ENCODE measurements at regions not wholly inside any gene's neighbourhood (a gene's known extent, or its start where the extent isn't known, plus 50 kb on each side); places are given as distances from the start of the nearest gene placed in this dataset.

DNA sequence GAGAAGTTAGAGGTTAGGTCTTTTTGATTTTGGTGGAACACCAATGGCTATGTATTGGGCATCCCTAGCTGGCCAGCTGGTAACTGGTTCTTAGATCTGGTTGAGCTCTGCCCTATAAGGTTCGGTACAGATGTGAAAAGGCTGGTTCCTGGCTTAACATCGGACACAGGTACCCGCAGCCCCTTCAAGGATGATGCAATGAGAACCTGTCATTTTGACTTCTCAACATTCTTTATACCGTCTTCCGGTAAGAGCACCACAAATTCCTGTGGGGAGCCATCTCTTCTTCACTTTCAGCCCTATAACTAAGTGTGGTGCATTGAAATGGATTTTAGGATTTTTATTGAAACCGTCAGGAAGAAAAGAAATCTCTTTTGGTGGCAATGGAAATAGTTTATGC, 222.8 kb downstream of the ADAMTS9 start:
- DNase-seq = no peak
- in situ Hi-C loops (cut with MboI; ENCODE audit: low pct_unique_long_range_greater_than_20kb, low sequenced_read_pairs) = no loop called here

DNA sequence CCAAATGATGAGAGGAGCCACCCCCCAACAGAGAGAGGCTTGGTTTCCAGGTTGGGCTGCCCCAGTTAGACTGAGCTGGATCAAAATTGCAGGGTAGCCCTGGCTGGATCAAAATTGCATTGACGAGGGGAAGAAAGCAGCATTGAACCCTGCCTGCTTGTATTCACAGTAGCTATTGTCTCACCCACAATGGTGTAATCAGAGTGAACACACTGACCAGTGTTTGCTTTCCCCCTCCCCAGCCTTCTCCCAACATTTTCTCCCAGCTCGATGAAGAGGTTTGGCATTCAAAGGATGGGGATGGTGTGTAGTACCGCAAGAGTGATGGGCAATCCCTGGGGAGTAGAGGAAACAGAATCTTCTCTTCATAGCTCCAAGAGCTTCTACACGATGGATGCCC, 223.8 kb downstream of the ADAMTS9 start:
- DNase-seq = no peak
- in situ Hi-C loops (cut with MboI; ENCODE audit: low pct_unique_long_range_greater_than_20kb, low sequenced_read_pairs) = no loop called here

DNA sequence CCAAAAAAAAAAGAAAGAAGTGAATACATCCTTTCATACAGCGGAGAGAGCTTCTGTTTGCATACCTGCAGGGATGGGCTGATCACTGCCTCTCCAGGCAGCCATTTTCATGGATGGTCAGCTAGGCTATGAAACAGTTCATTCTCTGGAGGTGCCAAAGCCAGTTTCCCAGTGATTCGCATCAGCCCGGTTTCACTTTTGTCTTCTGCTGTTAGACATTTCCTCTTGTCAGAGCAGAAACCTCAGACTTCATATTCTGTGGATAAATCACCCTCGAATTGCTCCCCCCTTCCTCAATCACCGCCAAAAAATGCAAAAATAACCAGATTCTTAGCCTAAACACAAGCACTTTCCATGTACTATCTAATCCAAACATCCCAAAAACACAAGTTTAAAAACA, 225.6 kb downstream of the ADAMTS9 start:
- no peak for DNase-seq
- in situ Hi-C loops (cut with MboI; ENCODE audit: low pct_unique_long_range_greater_than_20kb, low sequenced_read_pairs) = no loop called here

DNA sequence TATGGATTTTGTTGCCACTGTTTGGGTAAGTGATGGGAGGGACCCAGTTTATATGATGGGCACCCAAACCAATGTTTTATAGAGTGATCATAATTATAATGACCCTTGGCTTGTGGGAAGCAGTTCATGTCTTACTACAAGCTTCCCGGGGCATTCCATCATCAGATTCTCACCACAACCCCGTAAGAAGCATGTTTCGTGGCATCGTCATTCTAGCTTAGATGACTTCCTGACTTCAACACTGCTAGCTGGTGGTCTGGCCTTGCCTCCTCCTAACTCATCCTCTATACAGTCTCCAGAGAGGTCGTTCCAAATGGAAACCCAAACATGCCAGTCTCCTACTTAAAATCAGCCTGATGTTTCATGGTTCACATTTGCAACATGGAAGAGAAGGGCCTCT, 226.9 kb downstream of the ADAMTS9 start:
- in situ Hi-C loops (cut with MboI; ENCODE audit: low pct_unique_long_range_greater_than_20kb, low sequenced_read_pairs) = no loop called here
- DNase-seq = no peak

DNA sequence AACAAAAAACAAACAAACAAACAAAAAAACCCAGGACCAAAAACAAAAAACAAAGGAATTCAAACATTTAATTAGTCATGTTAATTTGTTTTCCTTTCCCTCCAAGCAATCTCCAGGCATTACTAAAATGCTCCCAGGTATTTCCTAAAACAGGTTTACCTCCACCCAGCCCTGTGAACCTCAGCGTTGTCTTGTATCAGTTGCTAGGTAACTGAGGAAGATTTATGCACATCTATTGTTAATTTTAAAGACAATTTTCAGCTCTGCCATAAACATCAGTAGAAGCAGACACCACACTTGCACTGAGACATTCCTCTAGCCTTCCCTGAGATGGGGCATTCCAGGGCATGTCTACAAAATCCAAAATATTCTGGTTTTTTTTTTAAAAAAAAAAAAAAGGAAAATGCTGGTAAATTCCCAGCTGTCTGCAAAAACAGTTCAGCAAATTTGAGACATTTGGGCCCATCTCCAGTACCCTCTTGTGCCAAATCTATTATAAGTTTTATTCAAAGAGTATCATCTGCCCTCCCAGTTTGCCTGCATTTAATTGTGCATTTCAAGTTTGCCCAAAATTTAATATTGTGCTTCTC, 227.6 kb downstream of the ADAMTS9 start:
- in situ Hi-C loops (cut with MboI; ENCODE audit: low pct_unique_long_range_greater_than_20kb, low sequenced_read_pairs) = no loop called here
- DNase-seq = no peak

DNA sequence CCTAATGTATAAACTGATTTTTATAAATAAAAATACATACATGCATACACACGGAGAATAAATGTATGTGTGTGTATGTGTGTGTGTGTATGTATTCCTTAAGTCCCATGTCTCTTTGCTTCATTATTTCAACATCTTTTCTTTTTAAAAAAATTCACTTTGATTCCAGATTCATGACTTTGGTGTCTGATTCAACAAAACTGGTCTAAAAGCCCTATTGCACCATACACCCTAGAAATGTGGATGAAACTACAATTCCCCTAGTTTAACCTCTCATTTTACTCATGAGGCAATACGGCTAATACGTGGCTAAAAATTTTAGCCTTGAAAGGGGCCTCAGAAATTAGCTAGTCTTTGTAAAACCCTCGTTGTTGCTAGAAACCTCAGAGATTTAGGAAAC, 228.1 kb downstream of the ADAMTS9 start:
- DNase-seq = no peak
- in situ Hi-C loops (cut with MboI; ENCODE audit: low pct_unique_long_range_greater_than_20kb, low sequenced_read_pairs) = no loop called here

DNA sequence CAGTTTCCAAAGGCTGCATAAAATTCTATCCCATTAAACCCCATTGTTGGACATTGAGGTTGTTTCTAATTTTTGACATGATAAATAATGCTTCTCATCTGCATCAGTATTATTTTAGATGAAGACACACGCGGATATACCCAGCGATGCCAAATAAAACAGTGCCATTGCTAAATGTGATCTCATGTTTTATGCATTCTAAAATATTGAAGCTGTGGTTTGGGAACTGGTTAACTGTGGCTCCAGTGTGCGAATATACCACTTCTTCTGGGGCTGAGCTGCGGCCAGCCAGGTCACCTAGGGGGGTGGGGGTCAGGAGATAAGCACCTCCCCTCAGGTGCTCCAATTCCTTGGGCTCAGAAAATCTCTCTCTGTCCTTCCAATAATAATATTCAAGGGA, 230.0 kb downstream of the ADAMTS9 start:
- in situ Hi-C loops (cut with MboI; ENCODE audit: low pct_unique_long_range_greater_than_20kb, low sequenced_read_pairs) = no loop called here
- no peak for DNase-seq

DNA sequence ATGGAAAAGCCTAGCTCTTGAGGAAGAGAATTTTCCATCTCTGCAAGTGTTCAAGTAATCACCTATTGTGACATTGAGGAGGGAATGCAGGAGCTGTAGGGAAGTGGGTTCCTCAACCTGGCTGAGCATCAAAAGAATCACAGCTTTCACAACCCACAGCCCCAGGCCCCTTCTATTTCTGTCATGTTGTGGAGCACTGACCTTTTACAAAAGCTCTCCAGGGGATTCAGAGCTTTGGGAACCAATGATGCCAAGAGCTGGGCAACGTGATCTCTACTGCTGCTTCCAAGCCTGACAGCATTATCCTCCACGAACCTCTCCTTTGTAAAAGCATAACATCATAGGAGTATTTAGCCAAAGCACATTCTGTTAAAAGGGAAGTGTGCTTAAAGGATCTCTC, 231.1 kb downstream of the ADAMTS9 start:
- no peak for DNase-seq
- in situ Hi-C loops (cut with MboI; ENCODE audit: low pct_unique_long_range_greater_than_20kb, low sequenced_read_pairs) = no loop called here

DNA sequence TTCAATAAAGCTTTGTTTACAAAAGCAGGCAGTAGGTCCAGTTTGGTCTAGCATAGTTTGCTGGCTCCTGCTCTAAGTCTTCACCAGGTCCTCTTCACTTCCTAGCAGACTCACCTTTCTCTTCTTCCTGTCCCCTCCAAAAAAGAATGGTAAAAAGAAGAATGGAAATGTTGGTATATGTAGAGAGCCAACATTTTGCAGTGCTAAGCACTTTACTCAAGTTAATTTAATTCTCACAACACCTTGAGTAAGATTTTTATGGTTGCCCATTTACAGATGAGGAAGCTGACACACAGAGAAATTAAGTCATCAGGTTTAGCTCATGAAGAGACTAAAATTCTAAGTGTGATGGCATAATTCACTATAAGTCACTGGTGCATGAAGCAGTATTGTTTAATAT, 230.1 kb upstream of the PRICKLE2 start:
- no peak for DNase-seq
- in situ Hi-C loops (cut with MboI; ENCODE audit: low pct_unique_long_range_greater_than_20kb, low sequenced_read_pairs) = no loop called here

DNA sequence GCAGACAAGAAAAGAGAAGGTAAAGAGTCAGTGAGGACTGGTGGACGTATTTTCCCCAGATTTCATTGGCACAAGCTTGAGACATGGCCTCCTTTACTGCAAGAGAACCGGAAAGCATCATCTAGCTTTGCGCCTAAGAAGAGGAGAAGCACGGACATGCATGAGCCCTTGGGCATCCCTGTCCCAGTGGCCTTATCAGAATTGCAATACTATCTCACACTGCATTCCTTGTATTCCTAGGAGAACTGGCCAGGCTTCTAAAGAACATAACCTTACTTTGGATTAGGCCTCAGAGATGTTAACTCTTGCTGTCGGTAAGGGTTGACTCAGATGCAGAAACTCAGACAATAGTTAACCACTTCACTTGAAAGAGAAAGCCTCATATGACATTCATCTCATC, 229.5 kb upstream of the PRICKLE2 start:
- in situ Hi-C loops (cut with MboI; ENCODE audit: low pct_unique_long_range_greater_than_20kb, low sequenced_read_pairs) = no loop called here
- no peak for DNase-seq

DNA sequence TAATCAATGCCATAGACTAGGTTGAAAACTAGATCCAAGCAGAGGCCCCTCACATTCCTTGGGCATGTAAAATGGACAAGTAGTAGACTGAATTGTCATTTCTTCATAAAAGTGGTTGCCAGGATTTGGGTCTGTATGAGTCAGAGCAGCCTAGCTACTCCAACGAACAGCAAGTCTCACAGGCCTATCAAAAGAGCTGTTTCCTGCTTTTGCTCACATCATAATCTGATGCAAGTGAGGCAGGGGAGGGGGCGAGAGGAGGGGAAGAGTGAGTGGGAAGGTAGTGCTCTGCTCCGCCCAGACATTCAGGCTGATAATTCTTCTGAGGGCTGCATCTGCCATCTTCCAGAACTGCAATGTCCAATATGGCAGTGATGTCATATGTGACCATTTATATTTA, 228.9 kb upstream of the PRICKLE2 start:
- DNase-seq = no peak

DNA sequence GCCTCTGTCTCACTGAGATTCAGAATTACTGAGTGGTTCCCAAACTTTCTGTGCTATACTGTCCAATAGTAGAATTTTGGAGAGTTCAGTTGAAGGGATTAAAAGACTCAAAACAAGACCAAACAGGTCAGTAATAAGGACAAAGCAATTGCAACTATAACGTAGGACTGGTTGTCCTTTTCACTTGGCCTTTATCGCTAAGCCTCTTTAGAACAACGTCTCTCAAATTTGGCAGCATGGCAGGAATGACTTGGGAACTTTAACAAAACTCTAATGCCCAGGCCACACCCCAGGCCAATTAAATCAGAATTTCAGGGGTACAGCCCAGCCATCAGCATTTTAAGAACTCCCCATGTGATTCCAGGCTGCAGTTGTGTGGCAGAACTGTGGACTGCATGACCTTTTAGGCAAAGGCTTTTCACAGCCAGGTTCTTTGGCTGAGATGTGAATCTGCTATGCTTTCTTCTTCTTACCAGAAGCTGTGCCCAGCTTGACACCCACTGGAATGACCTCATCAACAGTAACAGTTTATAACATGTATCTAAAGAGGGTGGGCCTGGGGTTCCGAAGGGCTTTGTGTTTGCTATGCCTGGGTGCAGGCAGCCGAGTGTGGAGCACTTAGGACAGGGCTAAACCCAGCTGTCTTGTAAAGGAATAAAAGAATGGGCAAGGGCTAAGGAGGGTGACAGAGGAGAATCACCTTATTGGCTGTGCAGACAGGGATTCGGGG, 226.2 kb upstream of the PRICKLE2 start:
- in situ Hi-C loops (cut with MboI; ENCODE audit: low pct_unique_long_range_greater_than_20kb, low sequenced_read_pairs) = no loop called here
- DNase-seq = no peak

More for the DNA sequence above, 228.9 kb upstream of the PRICKLE2 start:
- in situ Hi-C loops (cut with MboI; ENCODE audit: low pct_unique_long_range_greater_than_20kb, low sequenced_read_pairs) = no loop called here

DNA sequence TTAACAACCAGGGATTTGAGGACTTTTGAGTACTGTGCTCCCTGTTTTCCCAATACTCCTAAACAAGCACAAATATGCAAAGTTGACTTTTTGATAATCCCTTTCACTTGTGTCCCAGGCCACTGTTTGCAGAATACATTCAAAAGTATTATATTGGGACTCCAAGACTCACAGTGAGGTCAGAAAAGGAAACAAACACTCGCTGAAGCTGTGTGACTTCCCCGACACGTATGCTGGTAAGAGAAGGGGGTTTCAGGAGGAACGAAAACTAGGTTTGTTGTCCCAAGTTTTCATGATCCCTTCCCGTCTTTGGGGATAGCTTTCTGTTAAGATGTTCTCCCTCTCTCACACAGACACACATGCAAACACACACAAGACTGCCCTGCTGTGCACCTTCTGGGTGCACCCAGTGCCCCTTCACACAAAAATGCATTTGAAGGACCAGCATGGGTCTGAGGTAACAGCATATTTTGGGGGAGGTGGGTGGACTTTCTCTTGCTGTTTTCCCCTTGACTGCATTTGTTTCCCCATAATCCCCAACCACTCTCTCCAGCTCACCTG, 225.2 kb upstream of the PRICKLE2 start:
- in situ Hi-C loops (cut with MboI; ENCODE audit: low pct_unique_long_range_greater_than_20kb, low sequenced_read_pairs) = no loop called here
- no peak for DNase-seq

DNA sequence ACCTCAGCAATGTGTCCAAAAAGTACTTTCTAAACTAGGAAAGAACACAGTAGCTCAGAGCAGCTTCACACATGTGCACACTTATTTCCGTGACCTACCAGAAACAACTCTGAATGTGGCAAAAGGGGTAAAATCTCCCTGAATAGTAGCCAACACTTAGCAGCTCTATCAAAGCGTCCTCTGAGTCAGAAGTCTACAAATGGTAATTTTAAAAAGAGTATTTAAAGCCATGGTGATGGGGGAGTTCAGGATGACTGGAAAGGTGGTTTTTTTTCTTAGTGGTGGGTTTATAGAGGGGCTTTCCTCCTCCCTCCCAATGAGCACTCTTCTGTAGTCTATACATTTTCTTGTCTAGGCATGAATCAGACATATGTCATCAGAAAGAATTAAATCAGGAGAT, 223.8 kb upstream of the PRICKLE2 start:
- in situ Hi-C loops (cut with MboI; ENCODE audit: low pct_unique_long_range_greater_than_20kb, low sequenced_read_pairs) = no loop called here
- no peak for DNase-seq

DNA sequence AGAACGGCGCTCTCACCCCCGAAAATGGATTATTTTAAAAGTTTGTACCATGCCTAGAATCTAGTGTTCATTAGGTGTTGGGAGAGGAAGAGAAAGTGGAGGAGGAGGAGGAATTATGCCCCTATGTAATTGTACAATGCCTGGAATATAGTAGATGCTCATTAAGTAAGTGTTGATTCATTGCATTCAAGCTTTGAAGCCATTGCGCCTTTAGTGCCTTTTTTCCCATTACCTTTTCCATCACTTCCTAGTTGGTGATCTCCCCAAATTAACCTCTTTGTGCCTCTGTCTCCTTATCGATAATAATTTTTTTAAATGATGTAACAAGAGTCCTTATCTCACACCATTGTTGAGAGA, 220.7 kb upstream of the PRICKLE2 start:
- in situ Hi-C loops (cut with MboI; ENCODE audit: low pct_unique_long_range_greater_than_20kb, low sequenced_read_pairs) = no loop called here
- DNase-seq = no peak

DNA sequence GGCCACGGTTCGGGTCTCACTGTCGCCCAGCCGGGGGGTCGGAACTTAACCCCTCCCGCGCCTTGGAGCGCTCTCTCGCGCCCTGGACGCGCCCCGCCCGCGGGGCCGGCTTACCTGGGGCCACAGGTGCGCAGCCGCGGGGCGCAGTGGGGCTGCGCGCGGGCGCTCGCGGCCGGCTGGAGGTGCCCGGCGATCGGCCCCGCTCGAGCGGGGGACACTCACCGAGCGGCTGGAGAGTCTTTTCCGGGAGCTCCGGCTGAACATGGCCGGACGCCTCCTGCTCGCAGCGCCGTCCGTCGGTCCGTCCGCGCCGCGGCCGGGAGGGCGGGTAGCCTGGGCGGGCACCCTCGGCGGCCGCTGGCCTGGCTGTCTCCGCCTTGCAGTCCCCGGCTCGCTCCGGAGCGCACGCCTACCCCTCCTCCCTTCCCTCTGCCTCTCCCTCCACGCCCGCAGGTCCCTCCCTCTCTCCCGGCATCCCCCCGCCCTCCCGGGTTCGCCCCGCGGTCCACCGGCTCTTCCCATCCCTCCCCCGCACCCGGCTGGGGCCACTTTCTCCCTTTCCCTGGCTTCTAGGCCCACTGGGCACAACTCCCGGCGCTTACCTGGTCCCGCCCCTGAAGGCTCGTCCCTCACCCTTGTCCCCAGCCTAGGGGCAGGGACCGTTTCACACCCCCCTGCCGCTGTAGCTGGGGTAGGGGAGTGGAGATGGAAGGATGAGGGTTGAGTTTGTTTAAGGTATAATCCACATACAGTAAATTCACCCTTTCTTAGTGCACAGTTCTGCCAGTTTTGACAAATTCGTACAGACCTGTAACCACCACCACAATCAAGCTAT, 220.1 kb upstream of the PRICKLE2 start:
- DNase-seq = no peak
- in situ Hi-C loops (cut with MboI; ENCODE audit: low pct_unique_long_range_greater_than_20kb, low sequenced_read_pairs) = no loop called here

DNA sequence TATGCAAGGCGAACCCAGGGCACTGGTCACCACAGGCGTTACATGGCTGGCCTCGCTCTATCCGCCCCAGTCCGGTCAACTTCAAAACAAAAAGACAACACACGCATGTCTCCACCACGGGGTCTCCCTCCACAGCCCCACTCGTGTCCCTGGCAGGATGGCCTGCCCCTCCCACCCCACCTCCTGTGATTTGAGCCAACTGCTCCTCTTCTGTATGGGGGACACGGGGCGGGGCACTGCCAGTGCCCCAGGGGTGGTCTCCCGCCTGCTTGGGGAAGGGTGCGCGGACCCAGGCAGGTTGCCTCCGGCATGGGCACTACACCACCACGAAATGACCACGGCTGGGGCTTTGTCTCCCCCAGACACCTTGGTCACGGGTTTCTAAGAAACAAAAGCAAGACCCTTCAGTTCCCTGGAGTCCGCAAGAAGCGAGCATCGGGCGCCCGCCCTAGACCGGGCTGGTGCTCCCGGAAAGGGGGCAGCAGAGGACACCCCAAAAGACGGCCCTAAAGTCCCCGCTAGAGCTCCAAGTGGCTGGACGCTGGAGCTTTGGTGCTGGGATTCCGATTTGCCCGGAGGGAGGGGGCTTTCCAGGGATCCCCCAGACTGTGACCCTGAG, 219.3 kb upstream of the PRICKLE2 start:
- DNase-seq = no peak
- in situ Hi-C loops (cut with MboI; ENCODE audit: low pct_unique_long_range_greater_than_20kb, low sequenced_read_pairs) = no loop called here

DNA sequence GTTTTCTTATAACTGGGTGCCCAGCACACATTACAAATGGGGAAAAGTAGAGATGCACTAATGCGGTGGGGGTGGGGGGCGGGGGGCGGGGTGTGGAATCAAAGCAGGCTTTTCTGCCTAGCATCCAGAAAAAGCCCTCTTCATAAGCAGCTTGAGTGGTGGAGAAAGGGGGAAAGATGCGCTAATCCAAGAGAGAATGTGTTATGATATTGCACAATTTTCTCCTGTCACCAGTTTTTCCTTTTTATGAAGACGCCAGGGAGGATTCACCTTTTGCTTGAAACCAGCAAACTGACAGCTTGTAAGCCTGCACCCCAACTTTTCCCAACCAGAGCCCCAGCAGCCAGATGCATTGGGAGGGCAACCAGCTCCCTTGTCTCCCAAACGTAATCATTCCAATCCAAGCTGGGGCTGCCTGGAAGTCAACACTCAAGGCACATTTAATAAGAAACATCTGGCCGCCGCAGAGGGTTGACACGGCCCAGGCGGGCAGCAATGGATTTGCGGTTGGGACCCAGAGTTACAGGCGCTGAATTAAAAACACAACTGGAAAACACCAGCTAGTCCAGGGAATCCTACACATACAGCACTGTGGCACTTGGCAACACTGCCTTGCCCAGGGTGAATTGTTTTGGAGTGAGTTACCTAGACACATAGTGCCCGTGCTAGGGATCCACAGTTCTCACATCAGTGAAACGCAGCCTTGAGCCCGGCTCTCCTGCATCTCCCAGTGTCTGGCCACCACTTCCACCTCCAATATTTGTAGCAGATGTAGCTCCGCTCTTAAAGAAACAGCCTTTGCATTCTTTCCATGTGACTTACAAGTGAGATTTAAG, 218.5 kb upstream of the PRICKLE2 start:
- in situ Hi-C loops (cut with MboI; ENCODE audit: low pct_unique_long_range_greater_than_20kb, low sequenced_read_pairs) = no loop called here
- no peak for DNase-seq

DNA sequence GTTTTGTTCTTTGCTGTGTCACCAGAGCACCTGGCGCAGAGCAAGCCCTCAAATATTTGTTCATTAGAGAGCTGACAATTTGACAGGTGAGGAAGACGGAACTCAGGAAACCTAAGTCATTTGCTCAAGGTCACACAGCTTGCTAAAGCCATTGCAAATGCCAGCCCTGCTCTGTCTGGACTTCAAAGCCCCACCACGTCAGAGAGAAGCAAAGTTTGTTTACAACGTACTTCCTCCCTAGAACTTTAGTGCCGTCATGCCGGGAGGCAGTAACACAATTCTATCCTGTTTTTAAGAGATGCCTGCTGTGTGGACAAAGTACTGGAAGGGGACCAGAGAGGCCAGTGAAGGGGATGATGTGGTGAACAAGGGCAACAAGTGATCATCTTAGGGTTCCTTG, 216.6 kb upstream of the PRICKLE2 start:
- no peak for DNase-seq
- in situ Hi-C loops (cut with MboI; ENCODE audit: low pct_unique_long_range_greater_than_20kb, low sequenced_read_pairs) = no loop called here

Measured in KBM-7 (cell line).